GM12878 (cell line): ENCODE measurements at regions not wholly inside any gene's neighbourhood (a gene's known extent, or its start where the extent isn't known, plus 50 kb on each side); places are given as distances from the start of the nearest gene placed in this dataset.
A peak's percentile ranks its signal among the peaks of the same experiment; 100 is the strongest.

ENCODE experiments used
- ASH2L ChIP-seq: fragments of 300-600, 200-600 bp; sonication (generic); IDR thresholded peaks from 2 replicates; pipeline ENCODE4 v1.6.1; 2017; ENCODE audit warnings: low read depth, mild to moderate bottlenecking, borderline replicate concordance
- CREM ChIP-seq: IDR thresholded peaks from 2 replicates; pipeline ENCODE4 v1.6.1; 2014; ENCODE audit warnings: antibody characterized with exemption, low read depth
- DPF2 ChIP-seq: fragments of 450-650 bp; IDR thresholded peaks from 2 replicates; pipeline ENCODE4 v1.6.1; 2017; ENCODE audit warnings: mild to moderate bottlenecking
- EZH2 ChIP-seq: IDR thresholded peaks from 2 replicates; pipeline ENCODE4 v1.6.1; 2012; ENCODE audit warnings: low read depth, mild to moderate bottlenecking, control low read depth, inconsistent platforms, low read length, borderline replicate concordance; ENCODE audit not compliant: control insufficient read depth
- NR2C2 ChIP-seq: IDR thresholded peaks from 2 replicates; pipeline ENCODE4 v1.6.1; 2011; ENCODE audit warnings: borderline replicate concordance, low read depth; ENCODE audit not compliant: control insufficient read depth, insufficient read length
- NRF1 ChIP-seq: conservative IDR thresholded peaks from 2 replicates; pipeline ENCODE4 v1.6.1; 2011; ENCODE audit warnings: mild to moderate bottlenecking, low read depth, low read length, improper control_type of control experiment
- RAD21 ChIP-seq: IDR thresholded peaks from 2 replicates; pipeline ENCODE4 v1.6.1; 2011; ENCODE audit warnings: mild to moderate bottlenecking, low read depth, low read length, moderate library complexity; ENCODE audit not compliant: insufficient read depth
- SPI1 ChIP-seq: IDR thresholded peaks from 2 replicates; pipeline ENCODE4 v1.6.1; 2011; ENCODE audit warnings: low read depth, mild to moderate bottlenecking, low read length, moderate library complexity, borderline replicate concordance; ENCODE audit not compliant: insufficient read depth
- TF ChIP-seq, protein P1 (sequence below): fragments of 150-350 bp; IDR thresholded peaks from 2 replicates; pipeline ENCODE4 v1.6.1; 2016; ENCODE audit warnings: low read depth, low read length
- TF ChIP-seq, protein P2 (sequence below): IDR thresholded peaks from 2 replicates; pipeline ENCODE4 v1.6.1; 2012; ENCODE audit warnings: improper control_type of control experiment, low read depth, low read length; ENCODE audit not compliant: insufficient replicate concordance
- TF ChIP-seq, protein P3 (sequence below): IDR thresholded peaks from 2 replicates; pipeline ENCODE4 v1.6.1; 2012; ENCODE audit warnings: low read depth, low read length, improper control_type of control experiment
- TF ChIP-seq, protein P4 (sequence below): fragments of 450-650 bp; IDR thresholded peaks from 2 replicates; pipeline ENCODE4 v1.6.1; 2017; ENCODE audit warnings: mild to moderate bottlenecking, moderate library complexity
- TF ChIP-seq, protein P5 (sequence below): fragments of 450-650 bp; IDR thresholded peaks from 2 replicates; pipeline ENCODE4 v1.6.1; 2017; ENCODE audit warnings: low read depth, mild to moderate bottlenecking, moderate library complexity

DNA sequence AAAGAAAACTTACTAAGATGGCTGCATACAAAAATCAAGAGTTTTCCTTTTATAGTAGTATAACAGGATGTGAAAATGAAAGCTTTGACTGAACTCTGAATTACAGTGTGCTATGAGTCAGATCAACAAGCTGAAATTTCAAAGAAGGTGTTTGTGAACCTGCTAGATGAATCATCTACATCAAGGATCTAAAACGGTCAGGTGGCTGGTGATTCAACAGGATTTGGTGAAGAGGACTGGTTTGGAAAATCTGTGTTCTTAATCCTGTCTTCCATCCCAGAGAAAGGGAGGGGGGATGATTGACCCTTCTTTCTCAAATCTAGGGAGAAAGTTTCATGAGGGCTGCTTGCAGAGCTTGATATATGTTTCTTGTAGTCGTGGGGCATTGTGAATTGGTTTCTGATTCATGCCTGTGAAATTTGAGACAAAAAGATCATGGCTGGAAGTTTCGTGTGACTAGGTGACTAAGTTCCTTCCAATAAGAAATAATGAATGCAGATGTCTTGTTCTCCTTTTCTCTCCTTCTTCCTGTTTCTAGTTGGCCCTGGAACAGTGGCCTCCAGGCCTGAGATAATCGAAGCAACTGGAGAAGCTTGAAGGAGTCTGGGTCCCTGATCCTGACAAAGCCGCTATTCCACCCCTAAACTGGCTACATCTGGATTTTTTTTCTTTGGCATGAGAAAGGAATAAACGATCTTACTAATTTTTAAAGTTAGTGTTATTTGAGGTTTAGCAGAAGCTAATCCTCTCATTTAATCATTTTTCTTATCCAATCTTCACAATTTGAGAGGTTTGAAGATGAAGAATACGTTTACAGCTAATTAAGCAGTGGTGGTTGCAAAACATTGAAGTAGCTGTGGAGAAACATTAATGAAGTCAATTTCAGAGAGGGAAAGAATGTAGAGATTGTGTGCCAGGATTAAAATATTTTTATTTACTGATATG, 67.2 kb downstream of the MRPS30 start (continued):
- TF ChIP-seq, protein P1, sequence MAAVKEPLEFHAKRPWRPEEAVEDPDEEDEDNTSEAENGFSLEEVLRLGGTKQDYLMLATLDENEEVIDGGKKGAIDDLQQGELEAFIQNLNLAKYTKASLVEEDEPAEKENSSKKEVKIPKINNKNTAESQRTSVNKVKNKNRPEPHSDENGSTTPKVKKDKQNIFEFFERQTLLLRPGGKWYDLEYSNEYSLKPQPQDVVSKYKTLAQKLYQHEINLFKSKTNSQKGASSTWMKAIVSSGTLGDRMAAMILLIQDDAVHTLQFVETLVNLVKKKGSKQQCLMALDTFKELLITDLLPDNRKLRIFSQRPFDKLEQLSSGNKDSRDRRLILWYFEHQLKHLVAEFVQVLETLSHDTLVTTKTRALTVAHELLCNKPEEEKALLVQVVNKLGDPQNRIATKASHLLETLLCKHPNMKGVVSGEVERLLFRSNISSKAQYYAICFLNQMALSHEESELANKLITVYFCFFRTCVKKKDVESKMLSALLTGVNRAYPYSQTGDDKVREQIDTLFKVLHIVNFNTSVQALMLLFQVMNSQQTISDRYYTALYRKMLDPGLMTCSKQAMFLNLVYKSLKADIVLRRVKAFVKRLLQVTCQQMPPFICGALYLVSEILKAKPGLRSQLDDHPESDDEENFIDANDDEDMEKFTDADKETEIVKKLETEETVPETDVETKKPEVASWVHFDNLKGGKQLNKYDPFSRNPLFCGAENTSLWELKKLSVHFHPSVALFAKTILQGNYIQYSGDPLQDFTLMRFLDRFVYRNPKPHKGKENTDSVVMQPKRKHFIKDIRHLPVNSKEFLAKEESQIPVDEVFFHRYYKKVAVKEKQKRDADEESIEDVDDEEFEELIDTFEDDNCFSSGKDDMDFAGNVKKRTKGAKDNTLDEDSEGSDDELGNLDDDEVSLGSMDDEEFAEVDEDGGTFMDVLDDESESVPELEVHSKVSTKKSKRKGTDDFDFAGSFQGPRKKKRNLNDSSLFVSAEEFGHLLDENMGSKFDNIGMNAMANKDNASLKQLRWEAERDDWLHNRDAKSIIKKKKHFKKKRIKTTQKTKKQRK, result no peak
- TF ChIP-seq ASH2L (no peak), SPI1 (peak; percentile 77; the same call in 1 of the 2 replicates), NR2C2 (no peak), RAD21 (no peak), CREM (peak; percentile 76), NRF1 (no peak), DPF2 (peak; percentile 88), EZH2 (no peak)
- TF ChIP-seq, protein P2, sequence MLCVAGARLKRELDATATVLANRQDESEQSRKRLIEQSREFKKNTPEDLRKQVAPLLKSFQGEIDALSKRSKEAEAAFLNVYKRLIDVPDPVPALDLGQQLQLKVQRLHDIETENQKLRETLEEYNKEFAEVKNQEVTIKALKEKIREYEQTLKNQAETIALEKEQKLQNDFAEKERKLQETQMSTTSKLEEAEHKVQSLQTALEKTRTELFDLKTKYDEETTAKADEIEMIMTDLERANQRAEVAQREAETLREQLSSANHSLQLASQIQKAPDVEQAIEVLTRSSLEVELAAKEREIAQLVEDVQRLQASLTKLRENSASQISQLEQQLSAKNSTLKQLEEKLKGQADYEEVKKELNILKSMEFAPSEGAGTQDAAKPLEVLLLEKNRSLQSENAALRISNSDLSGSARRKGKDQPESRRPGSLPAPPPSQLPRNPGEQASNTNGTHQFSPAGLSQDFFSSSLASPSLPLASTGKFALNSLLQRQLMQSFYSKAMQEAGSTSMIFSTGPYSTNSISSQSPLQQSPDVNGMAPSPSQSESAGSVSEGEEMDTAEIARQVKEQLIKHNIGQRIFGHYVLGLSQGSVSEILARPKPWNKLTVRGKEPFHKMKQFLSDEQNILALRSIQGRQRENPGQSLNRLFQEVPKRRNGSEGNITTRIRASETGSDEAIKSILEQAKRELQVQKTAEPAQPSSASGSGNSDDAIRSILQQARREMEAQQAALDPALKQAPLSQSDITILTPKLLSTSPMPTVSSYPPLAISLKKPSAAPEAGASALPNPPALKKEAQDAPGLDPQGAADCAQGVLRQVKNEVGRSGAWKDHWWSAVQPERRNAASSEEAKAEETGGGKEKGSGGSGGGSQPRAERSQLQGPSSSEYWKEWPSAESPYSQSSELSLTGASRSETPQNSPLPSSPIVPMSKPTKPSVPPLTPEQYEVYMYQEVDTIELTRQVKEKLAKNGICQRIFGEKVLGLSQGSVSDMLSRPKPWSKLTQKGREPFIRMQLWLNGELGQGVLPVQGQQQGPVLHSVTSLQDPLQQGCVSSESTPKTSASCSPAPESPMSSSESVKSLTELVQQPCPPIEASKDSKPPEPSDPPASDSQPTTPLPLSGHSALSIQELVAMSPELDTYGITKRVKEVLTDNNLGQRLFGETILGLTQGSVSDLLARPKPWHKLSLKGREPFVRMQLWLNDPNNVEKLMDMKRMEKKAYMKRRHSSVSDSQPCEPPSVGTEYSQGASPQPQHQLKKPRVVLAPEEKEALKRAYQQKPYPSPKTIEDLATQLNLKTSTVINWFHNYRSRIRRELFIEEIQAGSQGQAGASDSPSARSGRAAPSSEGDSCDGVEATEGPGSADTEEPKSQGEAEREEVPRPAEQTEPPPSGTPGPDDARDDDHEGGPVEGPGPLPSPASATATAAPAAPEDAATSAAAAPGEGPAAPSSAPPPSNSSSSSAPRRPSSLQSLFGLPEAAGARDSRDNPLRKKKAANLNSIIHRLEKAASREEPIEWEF, result no peak
- TF ChIP-seq, protein P3, sequence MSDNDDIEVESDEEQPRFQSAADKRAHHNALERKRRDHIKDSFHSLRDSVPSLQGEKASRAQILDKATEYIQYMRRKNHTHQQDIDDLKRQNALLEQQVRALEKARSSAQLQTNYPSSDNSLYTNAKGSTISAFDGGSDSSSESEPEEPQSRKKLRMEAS, result no peak
- TF ChIP-seq, protein P4, sequence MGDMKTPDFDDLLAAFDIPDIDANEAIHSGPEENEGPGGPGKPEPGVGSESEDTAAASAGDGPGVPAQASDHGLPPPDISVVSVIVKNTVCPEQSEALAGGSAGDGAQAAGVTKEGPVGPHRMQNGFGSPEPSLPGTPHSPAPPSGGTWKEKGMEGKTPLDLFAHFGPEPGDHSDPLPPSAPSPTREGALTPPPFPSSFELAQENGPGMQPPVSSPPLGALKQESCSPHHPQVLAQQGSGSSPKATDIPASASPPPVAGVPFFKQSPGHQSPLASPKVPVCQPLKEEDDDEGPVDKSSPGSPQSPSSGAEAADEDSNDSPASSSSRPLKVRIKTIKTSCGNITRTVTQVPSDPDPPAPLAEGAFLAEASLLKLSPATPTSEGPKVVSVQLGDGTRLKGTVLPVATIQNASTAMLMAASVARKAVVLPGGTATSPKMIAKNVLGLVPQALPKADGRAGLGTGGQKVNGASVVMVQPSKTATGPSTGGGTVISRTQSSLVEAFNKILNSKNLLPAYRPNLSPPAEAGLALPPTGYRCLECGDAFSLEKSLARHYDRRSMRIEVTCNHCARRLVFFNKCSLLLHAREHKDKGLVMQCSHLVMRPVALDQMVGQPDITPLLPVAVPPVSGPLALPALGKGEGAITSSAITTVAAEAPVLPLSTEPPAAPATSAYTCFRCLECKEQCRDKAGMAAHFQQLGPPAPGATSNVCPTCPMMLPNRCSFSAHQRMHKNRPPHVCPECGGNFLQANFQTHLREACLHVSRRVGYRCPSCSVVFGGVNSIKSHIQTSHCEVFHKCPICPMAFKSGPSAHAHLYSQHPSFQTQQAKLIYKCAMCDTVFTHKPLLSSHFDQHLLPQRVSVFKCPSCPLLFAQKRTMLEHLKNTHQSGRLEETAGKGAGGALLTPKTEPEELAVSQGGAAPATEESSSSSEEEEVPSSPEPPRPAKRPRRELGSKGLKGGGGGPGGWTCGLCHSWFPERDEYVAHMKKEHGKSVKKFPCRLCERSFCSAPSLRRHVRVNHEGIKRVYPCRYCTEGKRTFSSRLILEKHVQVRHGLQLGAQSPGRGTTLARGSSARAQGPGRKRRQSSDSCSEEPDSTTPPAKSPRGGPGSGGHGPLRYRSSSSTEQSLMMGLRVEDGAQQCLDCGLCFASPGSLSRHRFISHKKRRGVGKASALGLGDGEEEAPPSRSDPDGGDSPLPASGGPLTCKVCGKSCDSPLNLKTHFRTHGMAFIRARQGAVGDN, result no peak
- TF ChIP-seq, protein P5, sequence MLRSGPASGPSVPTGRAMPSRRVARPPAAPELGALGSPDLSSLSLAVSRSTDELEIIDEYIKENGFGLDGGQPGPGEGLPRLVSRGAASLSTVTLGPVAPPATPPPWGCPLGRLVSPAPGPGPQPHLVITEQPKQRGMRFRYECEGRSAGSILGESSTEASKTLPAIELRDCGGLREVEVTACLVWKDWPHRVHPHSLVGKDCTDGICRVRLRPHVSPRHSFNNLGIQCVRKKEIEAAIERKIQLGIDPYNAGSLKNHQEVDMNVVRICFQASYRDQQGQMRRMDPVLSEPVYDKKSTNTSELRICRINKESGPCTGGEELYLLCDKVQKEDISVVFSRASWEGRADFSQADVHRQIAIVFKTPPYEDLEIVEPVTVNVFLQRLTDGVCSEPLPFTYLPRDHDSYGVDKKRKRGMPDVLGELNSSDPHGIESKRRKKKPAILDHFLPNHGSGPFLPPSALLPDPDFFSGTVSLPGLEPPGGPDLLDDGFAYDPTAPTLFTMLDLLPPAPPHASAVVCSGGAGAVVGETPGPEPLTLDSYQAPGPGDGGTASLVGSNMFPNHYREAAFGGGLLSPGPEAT, result peak; percentile 73
